H9 (cell line): ENCODE measurements at regions not wholly inside any gene's neighbourhood (a gene's known extent, or its start where the extent isn't known, plus 50 kb on each side); places are given as distances from the start of the nearest gene placed in this dataset.

Experiments used
- DNase-seq: peaks from one replicate; pipeline ENCODE4 v3.0.0-alpha.2; 2017
- H2AFZ ChIP-seq: one replicate; pipeline ENCODE4 v1.6.1; 2013; ENCODE audit warnings: mild to moderate bottlenecking, low read length, control low read depth, moderate library complexity
- H2AK5ac ChIP-seq: 2 replicates; pipeline ENCODE4 v1.6.1; 2013; ENCODE audit warnings: low read length, control low read depth, mixed read lengths; ENCODE audit not compliant: insufficient read length
- H2BK120ac ChIP-seq: one replicate; pipeline ENCODE4 v1.6.1; 2013; ENCODE audit warnings: low read depth, mild to moderate bottlenecking, low read length, control low read depth, inconsistent platforms; ENCODE audit not compliant: poor library complexity, severe bottlenecking
- H2BK12ac ChIP-seq: 2 replicates; pipeline ENCODE4 v1.6.1; 2013; ENCODE audit warnings: low read length, control low read depth, mixed read lengths, low read depth; ENCODE audit not compliant: insufficient read length
- H2BK15ac ChIP-seq: 2 replicates; pipeline ENCODE4 v1.6.1; 2013; ENCODE audit warnings: low read depth, low read length, control low read depth
- H2BK20ac ChIP-seq: one replicate; pipeline ENCODE4 v1.6.1; 2013; ENCODE audit warnings: low read depth, mild to moderate bottlenecking, low read length, control low read depth, inconsistent platforms; ENCODE audit not compliant: poor library complexity, severe bottlenecking
- H2BK5ac ChIP-seq: 2 replicates; pipeline ENCODE4 v1.6.1; 2013; ENCODE audit warnings: low read length, control low read depth, mixed read lengths; ENCODE audit not compliant: insufficient read length
- H3K14ac ChIP-seq: 2 replicates; pipeline ENCODE4 v1.6.1; 2013; ENCODE audit warnings: low read length, control low read depth; ENCODE audit not compliant: insufficient read depth
- H3K18ac ChIP-seq: 2 replicates; pipeline ENCODE4 v1.6.1; 2013; ENCODE audit warnings: low read depth, mild to moderate bottlenecking, mixed read lengths, low read length, control low read depth; ENCODE audit not compliant: insufficient read length
- H3K23ac ChIP-seq: 2 replicates; pipeline ENCODE4 v1.6.1; 2013; ENCODE audit warnings: low read length, control low read depth, mixed read lengths, low read depth; ENCODE audit not compliant: insufficient read length
- H3K23me2 ChIP-seq: 2 replicates; pipeline ENCODE4 v1.6.1; 2013; ENCODE audit warnings: low read depth, mild to moderate bottlenecking, mixed read lengths, low read length, control low read depth; ENCODE audit not compliant: insufficient read length, poor library complexity, severe bottlenecking
- H3K27ac ChIP-seq: 2 replicates; pipeline ENCODE4 v1.5.1; 2013; ENCODE audit warnings: low read length, control low read depth, mixed read lengths, low read depth; ENCODE audit not compliant: insufficient read length
- H3K27me3 ChIP-seq: 2 replicates; pipeline ENCODE4 v1.6.1; 2013; ENCODE audit warnings: low read length, control low read depth, inconsistent platforms; ENCODE audit not compliant: insufficient read depth
- H3K4ac ChIP-seq: 2 replicates; pipeline ENCODE4 v1.6.1; 2013; ENCODE audit warnings: low read depth, mild to moderate bottlenecking, control low read depth, inconsistent platforms, low read length, moderate library complexity
- H3K4me1 ChIP-seq: 2 replicates; pipeline ENCODE4 v1.6.1; 2013; ENCODE audit warnings: low read length, control low read depth, inconsistent platforms; ENCODE audit not compliant: insufficient read depth
- H3K4me2 ChIP-seq: 2 replicates; pipeline ENCODE4 v1.6.1; 2013; ENCODE audit warnings: low read length, control low read depth, mixed read lengths; ENCODE audit not compliant: insufficient read length, insufficient read depth
- H3K56ac ChIP-seq: 2 replicates; pipeline ENCODE4 v1.6.1; 2013; ENCODE audit warnings: low read depth, mild to moderate bottlenecking, mixed read lengths, low read length, control low read depth; ENCODE audit not compliant: insufficient read length
- H3K79me1 ChIP-seq: 2 replicates; pipeline ENCODE4 v1.6.1; 2013; ENCODE audit warnings: low read depth, mild to moderate bottlenecking, moderate library complexity, low read length, control low read depth, inconsistent platforms; ENCODE audit not compliant: insufficient read depth, poor library complexity, severe bottlenecking
- H3K79me2 ChIP-seq: 2 replicates; pipeline ENCODE4 v1.6.1; 2013; ENCODE audit warnings: low read length, control low read depth, inconsistent platforms; ENCODE audit not compliant: insufficient read depth
- H3K9ac ChIP-seq: 2 replicates; pipeline ENCODE4 v1.6.1; 2013; ENCODE audit warnings: low read length, control low read depth, mixed read lengths; ENCODE audit not compliant: insufficient read length; ENCODE audit errors: extremely low read depth
- H3K9me3 ChIP-seq: one replicate; pipeline ENCODE4 v1.6.1; 2013; ENCODE audit warnings: low read depth, low read length, inconsistent platforms; ENCODE audit not compliant: control insufficient read depth
- H3T11ph ChIP-seq: one replicate; pipeline ENCODE4 v1.6.1; 2013; ENCODE audit warnings: mild to moderate bottlenecking, low read length, control low read depth, inconsistent platforms
- H4K20me1 ChIP-seq: one replicate; pipeline ENCODE4 v1.6.1; 2013; ENCODE audit not compliant: control insufficient read depth, insufficient read length, insufficient read depth
- H4K5ac ChIP-seq: 2 replicates; pipeline ENCODE4 v1.6.1; 2013; ENCODE audit warnings: low read depth, mild to moderate bottlenecking, mixed read lengths, low read length, control low read depth; ENCODE audit not compliant: insufficient read length
- H4K8ac ChIP-seq: replicated peaks from 2 replicates; pipeline ENCODE4 v1.6.1; 2013; ENCODE audit warnings: low read length, control low read depth, mixed read lengths, low read depth; ENCODE audit not compliant: insufficient read length
- H4K91ac ChIP-seq: 2 replicates; pipeline ENCODE4 v1.6.1; 2013; ENCODE audit warnings: low read depth, mild to moderate bottlenecking, moderate library complexity, mixed read lengths, low read length, control low read depth; ENCODE audit not compliant: insufficient read length
- H3K27ac Mint-ChIP-seq, 3 experiments: 2 replicates in 2 of 3; 3 replicates in 1 of 3; pipeline ENCODE4 v1.8.0; 2020 to 2021; ENCODE audit warnings: mixed read lengths in 3 of 3, mild to moderate bottlenecking in 1 of 3, moderate library complexity in 1 of 3
- H3K27me3 Mint-ChIP-seq: 2 replicates; pipeline ENCODE4 v1.8.0; 2021; ENCODE audit warnings: low read depth, mild to moderate bottlenecking, moderate library complexity, mixed read lengths
- H3K36me3 Mint-ChIP-seq, 3 experiments: 2 replicates in 2 of 3; 3 replicates in 1 of 3; pipeline ENCODE4 v1.8.0; 2020 to 2021; ENCODE audit warnings: low read depth in 3 of 3, mixed read lengths in 3 of 3; ENCODE audit not compliant: insufficient read depth in 1 of 3
- H3K4me1 Mint-ChIP-seq, 2 experiments: 2 replicates each; pipeline ENCODE4 v1.8.0; 2020; ENCODE audit warnings: mixed read lengths in 2 of 2
- H3K4me3 Mint-ChIP-seq, 2 experiments: 2 replicates in 1 of 2; 3 replicates in 1 of 2; pipeline ENCODE4 v1.8.0; 2020 to 2021; ENCODE audit warnings: mild to moderate bottlenecking in 2 of 2, mixed read lengths in 2 of 2, moderate library complexity in 1 of 2
- H3K9me3 Mint-ChIP-seq, 2 experiments: 2 replicates in 1 of 2; 3 replicates in 1 of 2; pipeline ENCODE4 v1.8.0; 2020; ENCODE audit warnings: mild to moderate bottlenecking in 2 of 2, mixed read lengths in 2 of 2, moderate library complexity in 1 of 2
- WGBS: extraction: QIAGEN DNeasy Blood & Tissue Kit; methylation state at CpG from one replicate; pipeline ENCODE4 v1.1.7; 2013; ENCODE audit warnings: missing lambda C conversion rate, low lambda C conversion rate, mixed read lengths; ENCODE audit not compliant: insufficient read length; ENCODE audit errors: extremely low coverage; 5-methylcytosine and 5-hydroxymethylcytosine counted together
- TF ChIP-seq, protein P1 (sequence below): fragments of 200-600 bp; sonication (generic); conservative IDR thresholded peaks from 3 replicates; pipeline ENCODE4 v1.8.0; 2021; ENCODE audit warnings: antibody characterized with exemption, mild to moderate bottlenecking

DNA sequence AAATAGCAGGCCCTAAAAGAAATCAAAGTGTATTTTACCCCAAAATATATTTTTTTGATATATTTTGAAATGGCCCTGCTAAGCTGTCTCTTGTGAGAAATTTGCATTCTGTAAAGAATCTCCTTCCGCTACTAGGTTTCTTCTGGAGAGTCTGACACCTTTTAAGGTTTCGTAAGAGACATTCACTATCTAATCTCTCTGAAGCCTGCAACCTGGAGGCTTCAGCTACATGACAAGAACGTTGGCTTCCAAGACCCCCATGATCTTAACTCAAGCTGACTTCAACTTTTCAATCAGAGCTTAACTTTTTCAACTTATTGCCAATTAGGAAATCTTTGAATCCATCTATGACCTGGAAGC lies 1894.9 kb upstream of the LRRTM1 start:
- Histone ChIP-seq H3K14ac (no peak overlapping the region), H3K4me2 (no peak overlapping the region), H3K23ac (no peak overlapping the region), H3K9ac (no peak overlapping the region), H3K27me3 (no peaks in the 10 kb centered on the region), H3K9me3 (no peaks in the 10 kb centered on the region), H3K18ac (no peak overlapping the region), H3K27ac (no peak overlapping the region), H3T11ph (no peak overlapping the region), H3K79me2 (no peaks in the 10 kb centered on the region), H4K20me1 (no peaks in the 10 kb centered on the region), H2BK15ac (no peak overlapping the region), H3K4me1 (no peaks in the 10 kb centered on the region; the same call in 1 of the 2 replicates), H2BK120ac (no peak overlapping the region), H4K5ac (no peak overlapping the region), H3K56ac (no peak overlapping the region), H2AK5ac (no peak overlapping the region), H2BK12ac (no peak overlapping the region), H3K4ac (no peak overlapping the region), H4K91ac (no peak overlapping the region), H2AFZ (no peak overlapping the region), H3K79me1 (no peaks in the 10 kb centered on the region), H4K8ac (no peak overlapping the region), H2BK5ac (no peak overlapping the region), H2BK20ac (no peak overlapping the region), H3K23me2 (no peaks in the 10 kb centered on the region)
- WGBS, result no CpG with 5 or more reads among the region's 3 CpGs
- Mint-ChIP-seq H3K4me1 (peaks cover 11 to 14% of the 10 kb centered on the region in 2 experiments), H3K27me3 (no peaks in the 10 kb centered on the region), H3K36me3 (peaks cover 0 to 18% (median 3%) of the 10 kb centered on the region in 3 experiments; a peak in 4 of 7 replicates), H3K9me3 (peaks cover 4 to 12% of the 10 kb centered on the region in 2 experiments; a peak in 3 of 5 replicates), H3K4me3 (no peak overlapping the region), H3K27ac (no peak overlapping the region; a peak in 1 of 7 replicates)
- DNase-seq, result no peak
- TF ChIP-seq, protein P1, sequence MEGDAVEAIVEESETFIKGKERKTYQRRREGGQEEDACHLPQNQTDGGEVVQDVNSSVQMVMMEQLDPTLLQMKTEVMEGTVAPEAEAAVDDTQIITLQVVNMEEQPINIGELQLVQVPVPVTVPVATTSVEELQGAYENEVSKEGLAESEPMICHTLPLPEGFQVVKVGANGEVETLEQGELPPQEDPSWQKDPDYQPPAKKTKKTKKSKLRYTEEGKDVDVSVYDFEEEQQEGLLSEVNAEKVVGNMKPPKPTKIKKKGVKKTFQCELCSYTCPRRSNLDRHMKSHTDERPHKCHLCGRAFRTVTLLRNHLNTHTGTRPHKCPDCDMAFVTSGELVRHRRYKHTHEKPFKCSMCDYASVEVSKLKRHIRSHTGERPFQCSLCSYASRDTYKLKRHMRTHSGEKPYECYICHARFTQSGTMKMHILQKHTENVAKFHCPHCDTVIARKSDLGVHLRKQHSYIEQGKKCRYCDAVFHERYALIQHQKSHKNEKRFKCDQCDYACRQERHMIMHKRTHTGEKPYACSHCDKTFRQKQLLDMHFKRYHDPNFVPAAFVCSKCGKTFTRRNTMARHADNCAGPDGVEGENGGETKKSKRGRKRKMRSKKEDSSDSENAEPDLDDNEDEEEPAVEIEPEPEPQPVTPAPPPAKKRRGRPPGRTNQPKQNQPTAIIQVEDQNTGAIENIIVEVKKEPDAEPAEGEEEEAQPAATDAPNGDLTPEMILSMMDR, result no peak
